DMS153 treated with DMSO at 0.1 percent for 48 hours (cell line): ENCODE measurements at regions not wholly inside any gene's neighbourhood (a gene's known extent, or its start where the extent isn't known, plus 50 kb on each side); places are given as distances from the start of the nearest gene placed in this dataset.
"Not testable (repeated sequence)": the region's sequence is repeated elsewhere in the genome, so short reads cannot be mapped to it uniquely, and the experiment has no call there.

ENCODE experiments used
- DNase-seq: peaks from one replicate; lab custom pipeline; 2025; ENCODE audit not compliant: unreplicated experiment; lab: John Stamatoyannopoulos, UW

GRCh38 chr5:138702166-138703077, 50.8 kb upstream of the CTNNA1 start:
- DNase-seq = no peak

- DNase-seq = no peak
Observed at GRCh38 chr5:138701678-138702077, 51.5 kb upstream of the CTNNA1 start.

GRCh38 chr5:138700581-138701362, 52.5 kb upstream of the CTNNA1 start:
- DNase-seq = no peak

- no peak for DNase-seq
Observed at GRCh38 chr5:138699482-138699881, 53.7 kb upstream of the CTNNA1 start.

GRCh38 chr5:138698713-138699112, 54.5 kb upstream of the CTNNA1 start:
- no peak for DNase-seq

GRCh38 chr5:138697720-138698360, 55.4 kb upstream of the CTNNA1 start:
- no peak for DNase-seq

- DNase-seq = no peak
Observed at GRCh38 chr5:138696501-138696900, 56.7 kb upstream of the CTNNA1 start.

GRCh38 chr5:138695781-138696180, 57.4 kb upstream of the CTNNA1 start:
- no peak for DNase-seq

- DNase-seq = no peak
Observed at GRCh38 chr5:138694146-138694545, 59.1 kb upstream of the CTNNA1 start.

GRCh38 chr5:138692370-138692769, 60.9 kb upstream of the CTNNA1 start:
- DNase-seq = no peak

GRCh38 chr5:138686668-138687067, 66.6 kb upstream of the CTNNA1 start:
- no peak for DNase-seq

GRCh38 chr5:138685193-138685745, 68.0 kb upstream of the CTNNA1 start:
- no peak for DNase-seq

- not testable (repeated sequence) for DNase-seq
Observed at GRCh38 chr5:138682462-138682861, 70.8 kb upstream of the CTNNA1 start.

- DNase-seq = not testable (repeated sequence)
Observed at GRCh38 chr5:138678826-138679225, 74.4 kb upstream of the CTNNA1 start.

- no peak for DNase-seq
Observed at GRCh38 chr5:138677782-138678181, 75.4 kb upstream of the CTNNA1 start.

GRCh38 chr5:138676556-138677193, 76.5 kb upstream of the CTNNA1 start:
- DNase-seq = no peak

- DNase-seq = no peak
Observed at GRCh38 chr5:138676002-138676401, 77.2 kb upstream of the CTNNA1 start.

GRCh38 chr5:138668451-138669380, 84.5 kb upstream of the CTNNA1 start:
- DNase-seq = no peak

- not testable (repeated sequence) for DNase-seq
Observed at GRCh38 chr5:138667782-138668331, 85.4 kb upstream of the CTNNA1 start.
